ENCODE measurements at regions not wholly inside any gene's neighbourhood (a gene's known extent, or its start where the extent isn't known, plus 50 kb on each side); places are given as distances from the start of the nearest gene placed in this dataset.

DNA sequence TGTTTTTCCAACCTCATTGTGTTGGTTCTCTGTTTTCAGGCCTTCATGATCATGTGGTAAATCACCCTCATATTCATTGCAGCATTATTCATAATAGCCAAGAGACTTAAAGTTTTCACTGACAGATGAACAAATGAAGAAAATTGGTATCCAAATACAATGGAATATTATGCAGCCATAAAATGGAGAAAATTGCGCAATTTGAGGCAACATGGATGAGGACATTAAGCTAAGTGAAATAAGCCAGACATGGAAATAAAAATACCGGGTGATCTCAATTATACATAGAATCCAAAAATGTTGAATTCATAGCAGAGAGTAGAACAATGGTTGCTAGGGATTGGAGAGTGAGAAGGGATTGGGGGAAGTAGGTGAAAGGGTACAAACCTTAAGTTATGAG, 491.9 kb upstream of the KCNMB2 start:
- TF ChIP-seq, protein P1, sequence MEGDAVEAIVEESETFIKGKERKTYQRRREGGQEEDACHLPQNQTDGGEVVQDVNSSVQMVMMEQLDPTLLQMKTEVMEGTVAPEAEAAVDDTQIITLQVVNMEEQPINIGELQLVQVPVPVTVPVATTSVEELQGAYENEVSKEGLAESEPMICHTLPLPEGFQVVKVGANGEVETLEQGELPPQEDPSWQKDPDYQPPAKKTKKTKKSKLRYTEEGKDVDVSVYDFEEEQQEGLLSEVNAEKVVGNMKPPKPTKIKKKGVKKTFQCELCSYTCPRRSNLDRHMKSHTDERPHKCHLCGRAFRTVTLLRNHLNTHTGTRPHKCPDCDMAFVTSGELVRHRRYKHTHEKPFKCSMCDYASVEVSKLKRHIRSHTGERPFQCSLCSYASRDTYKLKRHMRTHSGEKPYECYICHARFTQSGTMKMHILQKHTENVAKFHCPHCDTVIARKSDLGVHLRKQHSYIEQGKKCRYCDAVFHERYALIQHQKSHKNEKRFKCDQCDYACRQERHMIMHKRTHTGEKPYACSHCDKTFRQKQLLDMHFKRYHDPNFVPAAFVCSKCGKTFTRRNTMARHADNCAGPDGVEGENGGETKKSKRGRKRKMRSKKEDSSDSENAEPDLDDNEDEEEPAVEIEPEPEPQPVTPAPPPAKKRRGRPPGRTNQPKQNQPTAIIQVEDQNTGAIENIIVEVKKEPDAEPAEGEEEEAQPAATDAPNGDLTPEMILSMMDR (IDR thresholded peaks at IDR 0.05): no peak
- no peak for TF ChIP-seq POLR2A (IDR thresholded peaks at IDR 0.05)
